GM23248 (cell line): ENCODE measurements at regions not wholly inside any gene's neighbourhood (a gene's known extent, or its start where the extent isn't known, plus 50 kb on each side); places are given as distances from the start of the nearest gene placed in this dataset.

Source experiments
- EZH2 ChIP-seq: fragments of 200-600 bp; sonication (generic); IDR thresholded peaks from 2 replicates; pipeline ENCODE4 v1.6.1; 2018; ENCODE audit warnings: antibody characterized with exemption, mild to moderate bottlenecking; ENCODE audit not compliant: insufficient read depth, poor library complexity, severe bottlenecking
- EZH2phosphoT487 ChIP-seq: fragments of 200-600 bp; sonication (generic); IDR thresholded peaks from 2 replicates; pipeline ENCODE4 v1.6.1; 2018; ENCODE audit warnings: antibody characterized with exemption, moderate library complexity, mild to moderate bottlenecking, low read depth; ENCODE audit not compliant: insufficient read depth

DNA sequence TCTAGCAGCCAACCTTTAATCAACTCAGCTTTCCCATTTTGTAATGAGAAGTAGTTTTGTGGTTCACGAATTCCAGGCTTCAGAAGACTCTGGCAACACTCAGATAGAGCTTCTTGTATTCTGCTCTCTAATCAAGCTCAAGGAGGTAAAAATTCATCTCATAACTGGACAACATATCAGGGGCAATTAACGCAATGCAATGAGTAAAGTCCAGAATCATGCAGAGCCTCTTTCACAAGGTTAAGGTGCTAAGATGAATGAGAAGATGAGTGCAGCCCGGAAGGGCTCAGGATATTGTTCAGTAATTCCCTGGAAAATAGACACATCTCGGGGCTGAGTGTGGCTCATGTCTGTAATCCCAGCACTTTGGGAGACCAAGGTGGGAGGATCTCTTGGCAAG lies 527.7 kb downstream of the SOX11 start:
- TF ChIP-seq EZH2 = no peak
- TF ChIP-seq EZH2phosphoT487 = no peak
